ENCODE measurements at regions not wholly inside any gene's neighbourhood (a gene's known extent, or its start where the extent isn't known, plus 50 kb on each side); places are given as distances from the start of the nearest gene placed in this dataset.

- Histone ChIP-seq H2AFZ (ENCODE audit: low read length) (no peak overlapping the region), H3K9ac (ENCODE audit: insufficient read depth, low read depth, low read length) (no peak overlapping the region), H3K4me2 (ENCODE audit: low read depth, low read length) (no peak overlapping the region), H3K4me1 (ENCODE audit: insufficient read depth, low read length) (no peaks in the 10 kb centered on the region), H3K4me3 (replicated peaks in 1 of 3; ENCODE audit: insufficient read depth in 1 of 3, low read depth in 2 of 3, low read length in 3 of 3) (no peak overlapping the region), H3K36me3 (replicated peaks in 1 of 2; ENCODE audit: control insufficient read depth in 1 of 2, insufficient read depth in 2 of 2, low read length in 2 of 2) (no peaks in the 10 kb centered on the region), H4K20me1 (ENCODE audit: insufficient read depth, low read length) (no peaks in the 10 kb centered on the region), H3K27ac (ENCODE audit: extremely low read length, insufficient read depth, low read length) (no peak overlapping the region), H3K9me3 (ENCODE audit: low read length) (peaks cover 53% of the 10 kb centered on the region), H3K79me2 (ENCODE audit: insufficient read depth, low read length) (no peaks in the 10 kb centered on the region), H3K27me3 (ENCODE audit: control insufficient read depth in 1 of 2, insufficient read depth in 2 of 2, low read length in 2 of 2) (no peaks in the 10 kb centered on the region)
- no peak for DNase-seq (ENCODE audit: low spot score)
- POLR2A ChIA-PET, result no interaction called here
- BruUV-seq (replicated peaks), result no TSS peak
- FAIRE-seq, result no peak
- CTCF ChIA-PET (ENCODE audit: low intra/inter-chr PET ratio, low total read pairs), result no interaction called here
- 0% methylated on average over 1 of the region's 1 CpG for WGBS (ENCODE audit: low lambda C conversion rate)
- no peak for ATAC-seq
- in situ Hi-C loops (cut with HindIII; ENCODE audit: extremely low pct_ligation_motif_present, low pct_unique_long_range_greater_than_20kb), result no loop called here
- TF ChIP-seq RFX5 (IDR thresholded peaks at IDR 0.05; ENCODE audit: low read depth, low read length) (no peak), HOXA7 (CRISPR knock-in tag; IDR thresholded peaks at IDR 0.05) (no peak)
- intact Hi-C loops (cut with micrococcal nuclease; ENCODE audit: unreplicated experiment), result no loop called here
Measured at GRCh38 chr20:11727708-11728107, 190.0 kb upstream of the BTBD3 start.

- H2AFZ ChIP-seq (ENCODE audit: low read length), result no peak overlapping the region
- H3K4me2 ChIP-seq (ENCODE audit: low read depth, low read length), result no peak overlapping the region
- 0% methylated on average over 2 of the region's 2 CpGs for WGBS (ENCODE audit: low lambda C conversion rate)
- no peak overlapping the region for H3K4me3 ChIP-seq (replicated peaks in 1 of 3; ENCODE audit: insufficient read depth in 1 of 3, low read depth in 2 of 3, low read length in 3 of 3)
- H3K36me3 ChIP-seq (replicated peaks in 1 of 2; ENCODE audit: control insufficient read depth in 1 of 2, insufficient read depth in 2 of 2, low read length in 2 of 2), result no peaks in the 10 kb centered on the region
- no peaks in the 10 kb centered on the region for H3K4me1 ChIP-seq (ENCODE audit: insufficient read depth, low read length)
- H3K27me3 ChIP-seq (ENCODE audit: control insufficient read depth in 1 of 2, insufficient read depth in 2 of 2, low read length in 2 of 2), result no peaks in the 10 kb centered on the region
- ChIA-PET POLR2A (no interaction called here), CTCF (ENCODE audit: low intra/inter-chr PET ratio, low total read pairs) (no interaction called here)
- BruUV-seq (replicated peaks), result no TSS peak
- FAIRE-seq (no peak), ATAC-seq (no peak), DNase-seq (ENCODE audit: low spot score) (no peak)
- H3K9ac ChIP-seq (ENCODE audit: insufficient read depth, low read depth, low read length), result no peak overlapping the region
- no peaks in the 10 kb centered on the region for H3K79me2 ChIP-seq (ENCODE audit: insufficient read depth, low read length)
- in situ Hi-C loops (cut with HindIII; ENCODE audit: extremely low pct_ligation_motif_present, low pct_unique_long_range_greater_than_20kb), result no loop called here
- H3K27ac ChIP-seq (ENCODE audit: extremely low read length, insufficient read depth, low read length), result no peak overlapping the region
- no peaks in the 10 kb centered on the region for H4K20me1 ChIP-seq (ENCODE audit: insufficient read depth, low read length)
- H3K9me3 ChIP-seq (ENCODE audit: low read length), result peaks cover 53% of the 10 kb centered on the region
- intact Hi-C loops (cut with micrococcal nuclease; ENCODE audit: unreplicated experiment), result no loop called here
- TF ChIP-seq ZNF776 (CRISPR knock-in tag; IDR thresholded peaks at IDR 0.05) (no peak), ZNF564 (CRISPR knock-in tag; IDR thresholded peaks at IDR 0.05) (no peak), HBP1 (CRISPR knock-in tag; IDR thresholded peaks at IDR 0.05; ENCODE audit: low read depth) (no peak), PRDM4 (CRISPR knock-in tag; IDR thresholded peaks at IDR 0.05; ENCODE audit: borderline replicate concordance) (no peak), ZNF891 (CRISPR knock-in tag; IDR thresholded peaks at IDR 0.05) (no peak), CBX1 (IDR thresholded peaks at IDR 0.05; ENCODE audit: low read depth) (no peak), ZNF343 (CRISPR knock-in tag; IDR thresholded peaks at IDR 0.05) (no peak), RBM39 (IDR thresholded peaks at IDR 0.05; ENCODE audit: low read depth, low read length, poor library complexity, severe bottlenecking) (no peak), SMYD3 (CRISPR knock-in tag; IDR thresholded peaks at IDR 0.05) (no peak), ZBTB25 (CRISPR knock-in tag; IDR thresholded peaks at IDR 0.05) (no peak), ZBTB49 (CRISPR knock-in tag; IDR thresholded peaks at IDR 0.05; ENCODE audit: borderline replicate concordance) (no peak)
Measured at GRCh38 chr20:11728937-11729336, 188.8 kb upstream of the BTBD3 start.
